GM19238 (cell line): ENCODE measurements at regions not wholly inside any gene's neighbourhood (a gene's known extent, or its start where the extent isn't known, plus 50 kb on each side); places are given as distances from the start of the nearest gene placed in this dataset.
A peak's percentile ranks its signal among the peaks of the same experiment; 100 is the strongest.
"Not testable (repeated sequence)": the region's sequence is repeated elsewhere in the genome, so short reads cannot be mapped to it uniquely, and the experiment has no call there.

Experiments
- DNase-seq: peaks from one replicate; pipeline ENCODE4 v3.0.0; 2011; ENCODE audit warnings: low spot score; ENCODE audit not compliant: insufficient read length

DNA sequence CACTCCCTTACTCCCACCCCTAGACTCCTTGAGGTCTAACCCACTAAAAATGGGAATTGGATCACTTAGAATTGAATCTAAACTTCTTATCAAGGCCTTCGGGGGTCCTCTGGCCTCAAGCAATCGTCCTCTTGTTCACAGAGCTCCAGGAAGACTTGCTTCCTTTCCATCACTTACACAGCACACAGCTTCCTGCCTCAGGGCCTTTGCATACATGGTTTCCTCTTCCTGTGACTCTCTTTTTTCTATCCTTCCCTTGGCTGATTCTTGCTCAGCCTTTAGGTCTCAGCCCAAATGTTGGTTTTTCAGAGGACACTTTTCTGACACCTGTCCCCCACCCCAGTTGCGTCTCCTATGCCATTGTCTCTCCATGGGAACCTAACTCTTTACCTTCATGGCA lies 50.0 kb upstream of the ALDH1B1 start:
- no peak for DNase-seq

DNA sequence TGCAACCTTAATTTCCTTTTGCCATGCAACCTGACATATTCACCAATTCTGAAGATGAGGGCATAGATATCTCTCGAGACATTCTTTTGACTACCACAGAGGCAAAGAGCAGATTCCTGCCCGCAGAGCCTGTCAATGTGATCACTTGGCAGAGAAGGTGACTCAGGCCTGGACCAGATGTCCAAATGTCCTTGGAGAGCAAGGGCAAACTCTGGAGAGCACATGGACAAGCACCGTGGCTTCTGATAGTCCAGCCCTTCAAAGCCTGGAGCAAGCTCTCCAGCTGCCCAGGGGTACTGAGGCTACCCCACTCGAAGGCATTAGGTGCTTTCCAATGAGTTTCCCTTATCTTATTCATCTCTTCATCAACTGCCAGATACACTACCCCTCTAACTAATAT lies 50.4 kb upstream of the ALDH1B1 start:
- DNase-seq = no peak

- DNase-seq = no peak
Observed at GRCh38 chr9:38339496-38339895, 53.0 kb upstream of the ALDH1B1 start.

GRCh38 chr9:38339087-38339486 lies 53.4 kb upstream of the ALDH1B1 start:
- DNase-seq = peak; percentile 32

DNA sequence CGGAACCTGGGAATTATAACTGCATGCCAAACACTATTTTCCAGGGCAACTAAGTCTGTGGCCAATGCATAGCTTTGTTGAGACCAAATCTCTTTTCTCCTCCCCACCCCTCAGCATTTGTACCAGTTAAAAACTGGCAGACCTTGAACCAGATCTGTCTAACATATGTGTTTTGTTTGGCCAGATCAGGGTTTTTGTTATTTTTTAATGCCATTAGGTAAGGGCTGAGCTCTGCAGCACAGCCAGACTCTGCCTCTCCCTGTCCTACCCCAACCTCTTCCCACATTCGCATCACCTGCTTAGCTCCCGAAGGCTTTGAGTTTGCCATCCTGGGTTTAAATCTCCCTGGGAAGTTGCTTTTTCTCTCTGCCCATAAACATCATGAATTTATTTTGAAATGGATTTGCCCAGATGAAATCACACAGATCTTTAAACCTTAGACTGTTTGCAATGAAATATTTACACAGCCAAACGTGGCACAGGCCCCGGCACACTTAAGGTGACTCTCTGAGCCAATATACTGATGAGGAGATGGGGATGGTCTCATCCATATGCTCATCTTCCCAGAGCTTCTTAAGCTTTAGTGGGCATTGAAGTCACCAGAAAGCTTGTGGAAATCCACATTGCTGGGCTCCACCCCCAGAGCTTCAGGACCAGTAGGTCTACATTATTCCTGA lies 54.0 kb upstream of the ALDH1B1 start:
- no peak for DNase-seq

GRCh38 chr9:38337706-38338264 lies 54.7 kb upstream of the ALDH1B1 start:
- no peak for DNase-seq

DNA sequence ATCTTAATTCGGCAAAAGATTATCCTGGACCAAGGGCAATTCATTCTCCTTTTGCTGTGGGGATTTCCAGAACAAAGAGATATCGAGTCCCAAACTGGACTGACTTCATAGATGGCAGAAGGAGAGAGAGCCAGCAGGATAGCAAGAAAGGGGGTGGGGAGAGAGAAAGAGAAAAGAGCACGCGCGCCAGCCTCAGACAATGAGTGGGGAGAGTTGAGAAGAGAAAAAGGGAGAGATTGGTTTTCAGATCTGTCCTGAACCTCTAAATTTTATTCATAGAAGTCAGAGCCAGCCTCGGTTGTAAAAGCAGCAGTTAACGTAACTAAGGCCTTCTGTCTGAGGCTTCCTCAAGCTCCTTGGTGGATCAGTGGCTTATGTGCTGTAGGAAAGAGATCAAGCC lies 55.3 kb upstream of the ALDH1B1 start:
- no peak for DNase-seq

GRCh38 chr9:38336341-38336740 lies 56.2 kb upstream of the ALDH1B1 start:
- no peak for DNase-seq

DNA sequence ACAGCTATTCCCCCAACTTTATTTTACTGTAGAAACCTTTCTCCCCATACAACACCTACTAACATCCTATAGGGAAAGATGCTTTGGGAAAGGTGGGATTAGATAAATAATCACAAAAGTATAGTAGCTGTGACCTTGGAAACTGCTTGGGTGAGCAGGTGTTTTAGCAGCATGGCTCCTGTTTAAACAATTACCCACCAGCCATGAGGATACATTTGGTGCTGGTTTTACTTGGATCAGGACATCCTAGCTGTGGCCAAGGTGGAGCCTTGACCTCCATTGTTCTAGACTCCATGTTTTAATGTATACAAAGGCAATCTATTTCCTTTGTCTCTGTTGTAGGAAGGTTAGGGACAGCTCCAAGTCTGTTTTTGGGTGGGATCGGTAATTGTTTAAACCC lies 56.8 kb upstream of the ALDH1B1 start:
- no peak for DNase-seq

DNA sequence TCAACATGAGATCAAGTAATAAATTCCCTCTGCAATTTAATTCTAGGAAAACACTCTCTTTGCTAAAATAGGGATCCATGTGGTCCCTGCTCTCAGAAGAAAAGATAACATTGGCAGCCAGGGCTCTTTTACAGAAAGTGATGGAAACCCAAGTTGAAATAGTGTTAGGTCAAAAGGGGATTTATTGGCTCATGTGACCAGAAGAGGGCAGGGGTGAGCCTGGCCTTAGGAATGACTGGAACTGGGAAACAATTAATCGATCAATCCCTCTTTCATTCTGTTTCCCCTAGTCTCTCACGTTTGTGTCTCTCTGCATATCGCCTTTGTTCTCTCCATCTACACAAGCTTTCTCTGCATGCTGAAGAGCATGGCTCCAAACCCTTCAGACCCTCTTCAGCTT lies 58.3 kb upstream of the ALDH1B1 start:
- DNase-seq = no peak

GRCh38 chr9:38333047-38333446 lies 59.5 kb upstream of the ALDH1B1 start:
- no peak for DNase-seq

DNA sequence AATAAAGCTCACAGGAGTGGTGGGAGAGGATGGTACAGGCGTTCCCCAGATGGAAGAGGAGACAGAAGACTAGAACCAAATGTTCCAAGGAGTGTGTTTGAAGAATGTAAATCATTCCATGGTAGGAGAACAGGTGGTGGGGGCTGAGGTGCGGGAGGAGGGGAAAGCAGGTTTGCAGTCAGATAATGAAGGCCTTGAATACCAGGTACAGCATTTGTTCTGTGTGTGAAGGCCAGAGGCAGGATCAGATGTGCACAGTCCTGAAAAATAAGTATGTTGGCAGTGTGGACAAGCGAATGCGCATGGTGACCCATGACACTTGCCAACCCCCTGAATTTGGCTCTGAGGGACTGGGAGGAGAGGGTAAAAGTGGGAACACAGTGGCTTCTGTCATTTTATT lies 59.9 kb upstream of the ALDH1B1 start:
- no peak for DNase-seq

- no peak for DNase-seq
Observed at GRCh38 chr9:38331141-38331540, 61.4 kb upstream of the ALDH1B1 start.

DNA sequence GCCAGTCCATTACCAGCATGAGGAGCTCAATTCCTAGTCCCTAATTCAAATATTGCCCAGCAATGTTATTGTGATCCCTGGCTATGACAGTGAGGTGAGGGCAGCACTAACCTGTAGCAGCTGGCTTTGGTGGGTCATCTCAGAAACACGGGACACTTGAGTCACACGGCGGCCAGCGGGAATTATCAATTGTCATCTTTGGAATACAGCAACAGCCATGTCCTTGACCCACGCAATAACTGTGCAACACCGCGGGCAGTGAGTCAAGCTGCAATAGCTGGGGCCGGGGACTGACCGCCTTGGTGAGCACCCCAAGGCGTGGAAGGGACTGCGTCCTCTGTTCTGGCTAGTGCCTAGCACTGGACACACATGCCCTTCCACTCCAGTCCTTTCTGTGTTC lies 62.5 kb upstream of the ALDH1B1 start:
- DNase-seq = no peak

GRCh38 chr9:38328765-38329164 lies 63.7 kb upstream of the ALDH1B1 start:
- no peak for DNase-seq

DNA sequence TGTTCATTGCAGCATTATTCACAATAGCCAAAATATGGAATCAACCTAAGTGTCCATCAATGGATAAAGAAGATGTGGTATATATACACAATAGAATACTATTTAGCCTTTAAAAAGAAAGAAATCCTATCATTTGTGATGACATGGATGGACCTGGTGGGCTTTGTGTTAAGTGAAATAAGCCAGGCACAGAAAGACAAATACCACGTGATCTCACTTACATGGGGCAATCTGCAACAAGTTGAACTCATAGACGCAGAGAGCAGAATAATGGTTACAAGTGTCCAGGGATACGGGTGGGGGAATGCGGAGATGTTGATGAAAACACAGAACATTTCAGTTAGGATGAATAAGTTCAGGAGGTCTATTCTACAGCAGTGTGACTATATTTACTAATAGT lies 66.4 kb upstream of the ALDH1B1 start:
- DNase-seq = no peak

DNA sequence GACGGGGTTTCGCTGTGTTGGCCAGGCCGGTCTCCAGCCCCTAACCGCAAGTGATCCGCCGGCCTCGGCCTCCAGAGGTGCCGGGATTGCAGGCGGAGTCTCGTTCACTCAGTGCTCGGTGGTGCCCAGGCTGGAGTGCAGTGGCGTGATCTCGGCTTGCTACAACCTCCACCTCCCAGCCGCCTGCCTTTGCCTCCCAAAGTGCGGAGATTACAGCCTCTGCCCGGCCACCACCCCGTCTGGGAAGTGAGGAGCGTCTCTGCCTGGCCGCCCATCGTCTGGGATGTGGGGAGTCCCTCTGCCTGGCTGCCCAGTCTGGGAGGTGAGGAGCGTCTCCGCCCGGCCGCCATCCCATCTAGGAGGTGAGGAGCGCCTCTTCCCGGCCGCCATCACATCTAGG lies 68.3 kb upstream of the ALDH1B1 start:
- DNase-seq = not testable (repeated sequence)

DNA sequence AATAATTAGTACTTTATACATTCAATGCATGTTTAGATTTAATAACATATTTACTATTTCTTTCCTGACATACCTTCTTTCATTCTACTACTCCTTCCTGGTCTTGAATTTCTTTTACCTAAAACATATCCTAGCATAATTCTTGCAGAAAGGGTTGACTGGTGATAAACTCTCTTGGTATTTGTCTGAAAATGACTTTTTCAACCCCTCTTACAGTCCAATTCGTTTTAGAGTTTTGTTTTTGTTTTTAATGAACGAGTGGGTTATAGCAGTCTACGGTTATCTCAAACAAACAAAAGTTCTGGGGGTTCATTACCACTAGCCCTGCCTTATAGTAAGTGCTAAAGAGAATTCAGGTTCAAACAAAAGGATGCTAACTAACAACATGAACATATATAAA lies 69.6 kb upstream of the ALDH1B1 start:
- DNase-seq = no peak

GRCh38 chr9:38319496-38320173 lies 72.9 kb upstream of the ALDH1B1 start:
- no peak for DNase-seq

- DNase-seq = peak; percentile 22
Observed at GRCh38 chr9:38318759-38319495, 73.6 kb upstream of the ALDH1B1 start.

- DNase-seq = no peak
Observed at GRCh38 chr9:38316166-38316780, 76.2 kb upstream of the ALDH1B1 start.

GRCh38 chr9:38315085-38315595 lies 77.4 kb upstream of the ALDH1B1 start:
- no peak for DNase-seq
